ENCODE measurements at regions not wholly inside any gene's neighbourhood (a gene's known extent, or its start where the extent isn't known, plus 50 kb on each side); places are given as distances from the start of the nearest gene placed in this dataset.

DNA sequence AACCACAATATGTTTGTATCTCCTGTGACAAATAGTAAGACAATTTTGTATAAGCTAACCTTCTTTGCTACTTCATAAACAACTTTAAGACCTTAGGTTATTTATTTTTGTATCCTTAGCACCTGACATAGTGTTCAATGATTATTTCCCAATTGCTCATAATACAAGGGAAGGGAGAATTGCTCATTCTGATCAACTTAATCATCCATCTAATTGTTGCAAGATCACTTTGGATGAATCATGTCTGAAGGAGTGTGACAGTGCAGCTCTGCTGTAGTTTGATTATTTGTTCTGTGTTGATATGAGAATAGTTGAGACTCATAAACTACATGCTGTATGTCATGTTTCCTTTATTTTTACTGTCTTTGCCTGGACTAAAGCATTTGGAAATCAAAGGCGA lies 721.3 kb upstream of the SEMA6A start:
- H3K27ac Mint-ChIP-seq = no peak overlapping the region
- Histone ChIP-seq H4K20me1 (ENCODE audit: low read depth) (no peaks in the 10 kb centered on the region), H3K4me3 (no peak overlapping the region), H3K9ac (no peak overlapping the region), H3K9me3 (ENCODE audit: low read depth) (no peaks in the 10 kb centered on the region), H3K36me3 (no peaks in the 10 kb centered on the region), H3K4me1 (peaks cover 5% of the 10 kb centered on the region), H3K79me2 (ENCODE audit: low read depth) (no peaks in the 10 kb centered on the region), H3K27me3 (no peaks in the 10 kb centered on the region), H2AFZ (replicated peaks) (no peak overlapping the region), H3F3A (ENCODE audit: low read depth) (no peaks in the 10 kb centered on the region), H3K4me2 (no peak overlapping the region), H3K27ac (no peak overlapping the region)
- H3K4me3 Mint-ChIP-seq = no peak overlapping the region
- no peak for DNase-seq (ENCODE audit: low spot score)
- H3K4me1 Mint-ChIP-seq = peaks cover 27% of the 10 kb centered on the region
- H3K36me3 Mint-ChIP-seq = no peaks in the 10 kb centered on the region
- no peak for TF ChIP-seq EZH2phosphoT487 (IDR thresholded peaks at IDR 0.05)
- TF ChIP-seq, protein P1, sequence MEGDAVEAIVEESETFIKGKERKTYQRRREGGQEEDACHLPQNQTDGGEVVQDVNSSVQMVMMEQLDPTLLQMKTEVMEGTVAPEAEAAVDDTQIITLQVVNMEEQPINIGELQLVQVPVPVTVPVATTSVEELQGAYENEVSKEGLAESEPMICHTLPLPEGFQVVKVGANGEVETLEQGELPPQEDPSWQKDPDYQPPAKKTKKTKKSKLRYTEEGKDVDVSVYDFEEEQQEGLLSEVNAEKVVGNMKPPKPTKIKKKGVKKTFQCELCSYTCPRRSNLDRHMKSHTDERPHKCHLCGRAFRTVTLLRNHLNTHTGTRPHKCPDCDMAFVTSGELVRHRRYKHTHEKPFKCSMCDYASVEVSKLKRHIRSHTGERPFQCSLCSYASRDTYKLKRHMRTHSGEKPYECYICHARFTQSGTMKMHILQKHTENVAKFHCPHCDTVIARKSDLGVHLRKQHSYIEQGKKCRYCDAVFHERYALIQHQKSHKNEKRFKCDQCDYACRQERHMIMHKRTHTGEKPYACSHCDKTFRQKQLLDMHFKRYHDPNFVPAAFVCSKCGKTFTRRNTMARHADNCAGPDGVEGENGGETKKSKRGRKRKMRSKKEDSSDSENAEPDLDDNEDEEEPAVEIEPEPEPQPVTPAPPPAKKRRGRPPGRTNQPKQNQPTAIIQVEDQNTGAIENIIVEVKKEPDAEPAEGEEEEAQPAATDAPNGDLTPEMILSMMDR (IDR thresholded peaks at IDR 0.05) = no peak
- no peak for TF ChIP-seq EZH2 (IDR thresholded peaks at IDR 0.05)
- H3K27me3 Mint-ChIP-seq (ENCODE audit: insufficient read depth, low read depth) = peaks cover 4% of the 10 kb centered on the region
- H3K9me3 Mint-ChIP-seq = peaks cover 16% of the 10 kb centered on the region

- Mint-ChIP-seq H3K4me3 (no peak overlapping the region), H3K9me3 (no peaks in the 10 kb centered on the region), H3K4me1 (no peaks in the 10 kb centered on the region), H3K27ac (no peak overlapping the region), H3K36me3 (no peaks in the 10 kb centered on the region), H3K27me3 (ENCODE audit: insufficient read depth, low read depth) (no peaks in the 10 kb centered on the region)
- no peaks in the 10 kb centered on the region for H4K20me1 ChIP-seq (ENCODE audit: low read depth)
- DNase-seq (ENCODE audit: low spot score) = no peak
- no peak overlapping the region for H3K27ac ChIP-seq
- H3K9me3 ChIP-seq (ENCODE audit: low read depth) = no peaks in the 10 kb centered on the region
- H3K4me1 ChIP-seq = no peaks in the 10 kb centered on the region
- no peak overlapping the region for H3K4me2 ChIP-seq
- H3K4me3 ChIP-seq = no peak overlapping the region
- no peaks in the 10 kb centered on the region for H3K79me2 ChIP-seq (ENCODE audit: low read depth)
- H3F3A ChIP-seq (ENCODE audit: low read depth) = no peaks in the 10 kb centered on the region
- TF ChIP-seq EZH2 (IDR thresholded peaks at IDR 0.05) = no peak
- TF ChIP-seq, protein P1 (IDR thresholded peaks at IDR 0.05) = no peak
- TF ChIP-seq EZH2phosphoT487 (IDR thresholded peaks at IDR 0.05) = no peak
- no peak overlapping the region for H3K9ac ChIP-seq
- no peaks in the 10 kb centered on the region for H3K36me3 ChIP-seq
- no peaks in the 10 kb centered on the region for H3K27me3 ChIP-seq
- H2AFZ ChIP-seq (replicated peaks) = no peak overlapping the region
Measured at GRCh38 chr5:117286813-117287212, 712.2 kb upstream of the SEMA6A start.

GRCh38 chr5:117271656-117272055 lies 697.0 kb upstream of the SEMA6A start:
- Mint-ChIP-seq H3K4me1 (peaks cover 15% of the 10 kb centered on the region), H3K9me3 (peaks cover 10% of the 10 kb centered on the region), H3K27me3 (ENCODE audit: insufficient read depth, low read depth) (no peaks in the 10 kb centered on the region), H3K36me3 (peaks cover 3% of the 10 kb centered on the region), H3K27ac (no peak overlapping the region), H3K4me3 (no peak overlapping the region)
- no peak overlapping the region for H3K4me2 ChIP-seq
- no peak for DNase-seq (ENCODE audit: low spot score)
- H3K27me3 ChIP-seq = no peaks in the 10 kb centered on the region
- no peak overlapping the region for H2AFZ ChIP-seq (replicated peaks)
- H3K4me1 ChIP-seq = no peaks in the 10 kb centered on the region
- TF ChIP-seq EZH2 (IDR thresholded peaks at IDR 0.05) (no peak), EZH2phosphoT487 (IDR thresholded peaks at IDR 0.05) (no peak)
- TF ChIP-seq, protein P1 (IDR thresholded peaks at IDR 0.05) = no peak
- no peaks in the 10 kb centered on the region for H3K9me3 ChIP-seq (ENCODE audit: low read depth)
- no peak overlapping the region for H3K9ac ChIP-seq
- no peaks in the 10 kb centered on the region for H3F3A ChIP-seq (ENCODE audit: low read depth)
- no peak overlapping the region for H3K4me3 ChIP-seq
- no peaks in the 10 kb centered on the region for H3K36me3 ChIP-seq
- H3K79me2 ChIP-seq (ENCODE audit: low read depth) = no peaks in the 10 kb centered on the region
- H3K27ac ChIP-seq = no peak overlapping the region
- H4K20me1 ChIP-seq (ENCODE audit: low read depth) = no peaks in the 10 kb centered on the region

All from neural progenitor cell (in vitro differentiated cells).